ENCODE measurements at regions not wholly inside any gene's neighbourhood (a gene's known extent, or its start where the extent isn't known, plus 50 kb on each side); places are given as distances from the start of the nearest gene placed in this dataset.
"Not testable (repeated sequence)": the region's sequence is repeated elsewhere in the genome, so short reads cannot be mapped to it uniquely, and the experiment has no call there.

DNA sequence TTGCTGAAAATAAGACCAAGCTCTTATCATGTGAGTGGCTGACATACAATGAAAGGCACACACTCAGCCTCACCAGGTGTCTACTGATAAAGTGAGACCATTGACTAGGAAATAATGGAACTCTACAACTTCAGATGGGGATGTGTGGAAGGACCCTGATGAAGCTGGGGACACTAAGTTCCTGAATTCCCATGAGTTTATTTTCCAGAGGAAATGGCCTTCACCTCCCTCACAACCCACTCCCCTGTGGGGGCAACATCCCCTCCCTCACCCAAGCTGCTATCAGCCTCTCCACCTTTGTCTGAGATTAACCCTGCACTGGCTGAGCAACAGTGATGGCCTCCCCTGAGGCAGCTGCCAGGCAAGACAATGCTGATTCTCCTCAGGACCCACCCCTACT, 55.2 kb upstream of the SMARCAD1 start:
- DNase-seq (ENCODE audit: low spot score) = no peak

DNA sequence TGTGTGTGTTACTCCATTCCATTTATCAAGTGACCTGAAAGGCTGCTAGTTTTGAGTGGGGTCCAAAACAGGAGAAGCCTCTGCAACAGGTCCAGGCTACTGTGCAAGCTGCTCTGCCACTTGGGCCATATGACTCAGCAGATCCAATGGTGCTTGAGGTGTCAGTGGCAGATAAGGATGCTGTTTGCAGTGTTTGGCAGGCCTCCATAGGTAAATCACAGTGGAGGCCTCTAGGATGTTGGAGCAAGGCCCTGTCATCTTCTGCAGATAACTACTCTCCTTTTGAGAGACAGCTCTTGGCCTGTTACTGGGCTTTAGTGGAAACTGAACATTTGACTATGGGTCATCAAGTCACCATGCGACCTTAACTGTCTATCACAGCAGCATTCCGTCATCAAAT, 52.3 kb upstream of the SMARCAD1 start:
- DNase-seq (ENCODE audit: low spot score) = not testable (repeated sequence)

DNA sequence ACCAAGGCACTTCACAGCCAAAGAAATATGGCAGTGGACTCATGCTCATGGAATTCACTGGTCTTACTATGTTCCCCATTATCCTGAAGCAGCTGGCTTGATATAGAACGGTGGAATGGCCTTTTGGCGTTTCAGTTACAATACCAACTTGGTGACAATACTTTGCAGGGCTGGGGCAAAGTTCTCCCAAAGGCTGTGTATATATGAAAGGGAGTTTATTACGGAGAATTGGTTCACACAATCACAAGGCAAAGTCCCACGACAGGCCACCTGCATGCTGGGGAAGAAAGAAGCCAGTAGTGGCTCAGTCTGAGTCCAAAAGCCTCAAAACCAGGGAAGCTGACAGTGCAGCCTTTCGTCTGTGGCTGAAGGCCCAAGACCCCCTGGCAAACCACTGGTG, 50.8 kb upstream of the SMARCAD1 start:
- DNase-seq (ENCODE audit: low spot score) = no peak

Measured in ureter (tissue), 1 donor.